Kidney epithelial cell (primary cell): ENCODE measurements at regions not wholly inside any gene's neighbourhood (a gene's known extent, or its start where the extent isn't known, plus 50 kb on each side); places are given as distances from the start of the nearest gene placed in this dataset.
"Not testable (repeated sequence)": the region's sequence is repeated elsewhere in the genome, so short reads cannot be mapped to it uniquely, and the experiment has no call there.

ENCODE experiments used
- DNase-seq: peaks from one replicate; pipeline ENCODE4 v3.0.0-alpha.2; 2010; ENCODE audit warnings: low read depth
- H3K27me3 ChIP-seq: 2 replicates; pipeline ENCODE4 v1.6.0; 2011; ENCODE audit warnings: low read length; ENCODE audit not compliant: control insufficient read depth, insufficient read depth
- H3K36me3 ChIP-seq: 2 replicates; pipeline ENCODE4 v1.5.1; 2011; ENCODE audit warnings: low read length; ENCODE audit not compliant: control insufficient read depth, insufficient read depth
- H3K4me3 ChIP-seq: 2 replicates; pipeline ENCODE4 v1.5.1; 2011; ENCODE audit warnings: low read depth, mild to moderate bottlenecking, control low read depth, low read length
- TF ChIP-seq, protein P1 (sequence below): IDR thresholded peaks from 2 replicates; pipeline ENCODE4 v1.5.1; 2011; ENCODE audit warnings: mild to moderate bottlenecking, moderate library complexity, low read length, control low read depth, inconsistent platforms; ENCODE audit not compliant: insufficient read depth, poor library complexity, severe bottlenecking

DNA sequence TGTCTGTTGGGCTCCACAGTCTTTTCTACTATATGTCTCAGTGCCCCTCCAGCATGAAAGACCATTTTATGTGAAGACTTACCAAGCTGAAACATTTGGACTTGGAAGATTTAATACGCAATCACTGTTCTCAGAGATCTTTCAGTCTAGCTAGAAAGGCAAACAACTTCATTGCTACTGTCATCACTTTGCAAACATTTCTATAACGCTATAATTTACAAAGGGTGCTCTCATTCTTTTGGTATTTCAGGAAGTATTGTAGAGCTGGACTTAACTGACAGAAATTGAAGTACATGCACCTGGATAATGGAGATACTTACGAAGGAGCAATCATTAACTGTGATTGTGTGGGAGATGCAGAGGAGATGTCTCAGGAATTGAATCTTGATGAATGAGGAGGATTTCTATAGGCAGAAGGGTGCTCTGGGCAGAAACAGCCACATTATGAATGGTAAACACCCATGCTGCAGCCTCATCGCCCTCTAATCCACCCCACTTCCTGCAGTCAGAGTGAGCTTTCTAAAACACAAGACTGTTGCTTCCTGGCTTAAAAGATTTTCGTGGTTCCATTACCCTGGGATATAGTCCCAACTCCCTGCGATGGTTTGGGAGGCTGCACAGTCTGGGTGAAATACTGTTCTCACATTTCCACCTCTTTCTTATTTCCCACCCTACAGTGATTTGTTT, 75.1 kb upstream of the GNG12 start:
- TF ChIP-seq, protein P1, sequence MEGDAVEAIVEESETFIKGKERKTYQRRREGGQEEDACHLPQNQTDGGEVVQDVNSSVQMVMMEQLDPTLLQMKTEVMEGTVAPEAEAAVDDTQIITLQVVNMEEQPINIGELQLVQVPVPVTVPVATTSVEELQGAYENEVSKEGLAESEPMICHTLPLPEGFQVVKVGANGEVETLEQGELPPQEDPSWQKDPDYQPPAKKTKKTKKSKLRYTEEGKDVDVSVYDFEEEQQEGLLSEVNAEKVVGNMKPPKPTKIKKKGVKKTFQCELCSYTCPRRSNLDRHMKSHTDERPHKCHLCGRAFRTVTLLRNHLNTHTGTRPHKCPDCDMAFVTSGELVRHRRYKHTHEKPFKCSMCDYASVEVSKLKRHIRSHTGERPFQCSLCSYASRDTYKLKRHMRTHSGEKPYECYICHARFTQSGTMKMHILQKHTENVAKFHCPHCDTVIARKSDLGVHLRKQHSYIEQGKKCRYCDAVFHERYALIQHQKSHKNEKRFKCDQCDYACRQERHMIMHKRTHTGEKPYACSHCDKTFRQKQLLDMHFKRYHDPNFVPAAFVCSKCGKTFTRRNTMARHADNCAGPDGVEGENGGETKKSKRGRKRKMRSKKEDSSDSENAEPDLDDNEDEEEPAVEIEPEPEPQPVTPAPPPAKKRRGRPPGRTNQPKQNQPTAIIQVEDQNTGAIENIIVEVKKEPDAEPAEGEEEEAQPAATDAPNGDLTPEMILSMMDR = no peak
- no peaks in the 10 kb centered on the region for H3K27me3 ChIP-seq
- DNase-seq = no peak
- H3K36me3 ChIP-seq = no peaks in the 10 kb centered on the region
- no peak overlapping the region for H3K4me3 ChIP-seq

DNA sequence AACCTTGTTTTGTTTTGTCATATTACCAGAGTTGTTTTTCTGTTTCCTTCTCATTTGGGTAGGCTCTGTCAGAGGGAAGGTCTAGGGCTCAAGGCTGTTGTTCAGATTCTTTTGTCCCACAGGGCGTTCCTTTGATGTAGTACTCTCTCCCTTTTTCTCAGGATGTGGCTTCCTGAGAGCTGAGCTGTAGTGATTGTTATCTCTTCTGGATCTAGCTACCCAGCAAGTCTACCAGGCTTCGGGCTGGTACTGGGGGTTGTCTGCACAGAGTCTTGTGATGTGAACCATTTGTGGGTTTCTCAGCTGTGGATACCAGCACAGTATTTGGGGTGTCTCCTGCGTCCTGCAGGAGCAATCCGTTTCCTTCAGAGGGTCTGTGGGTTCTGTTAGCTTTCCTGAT, 74.2 kb upstream of the GNG12 start:
- DNase-seq, H3K27me3 ChIP-seq, H3K36me3 ChIP-seq, H3K4me3 ChIP-seq: not testable (repeated sequence)

DNA sequence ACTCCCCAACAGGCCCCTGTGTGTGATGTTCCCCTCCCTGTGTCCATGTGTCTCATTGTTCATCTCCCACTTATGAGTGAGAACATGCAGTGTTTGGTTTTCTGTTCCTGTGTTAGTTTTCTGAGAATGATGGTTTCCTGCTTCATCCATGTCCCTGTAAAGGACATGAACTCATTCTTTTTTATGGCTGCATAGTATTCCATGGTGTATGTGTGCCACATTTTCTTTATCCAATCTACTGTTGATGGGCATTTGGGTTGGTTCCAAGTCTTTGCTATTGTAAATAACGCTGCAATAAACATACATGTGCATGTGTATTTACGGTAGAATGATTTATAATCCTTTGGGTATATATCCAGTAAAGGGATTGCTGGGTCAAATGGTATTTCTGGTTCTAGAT, 72.7 kb upstream of the GNG12 start:
- not testable (repeated sequence) for DNase-seq, H3K27me3 ChIP-seq, H3K4me3 ChIP-seq, H3K36me3 ChIP-seq

DNA sequence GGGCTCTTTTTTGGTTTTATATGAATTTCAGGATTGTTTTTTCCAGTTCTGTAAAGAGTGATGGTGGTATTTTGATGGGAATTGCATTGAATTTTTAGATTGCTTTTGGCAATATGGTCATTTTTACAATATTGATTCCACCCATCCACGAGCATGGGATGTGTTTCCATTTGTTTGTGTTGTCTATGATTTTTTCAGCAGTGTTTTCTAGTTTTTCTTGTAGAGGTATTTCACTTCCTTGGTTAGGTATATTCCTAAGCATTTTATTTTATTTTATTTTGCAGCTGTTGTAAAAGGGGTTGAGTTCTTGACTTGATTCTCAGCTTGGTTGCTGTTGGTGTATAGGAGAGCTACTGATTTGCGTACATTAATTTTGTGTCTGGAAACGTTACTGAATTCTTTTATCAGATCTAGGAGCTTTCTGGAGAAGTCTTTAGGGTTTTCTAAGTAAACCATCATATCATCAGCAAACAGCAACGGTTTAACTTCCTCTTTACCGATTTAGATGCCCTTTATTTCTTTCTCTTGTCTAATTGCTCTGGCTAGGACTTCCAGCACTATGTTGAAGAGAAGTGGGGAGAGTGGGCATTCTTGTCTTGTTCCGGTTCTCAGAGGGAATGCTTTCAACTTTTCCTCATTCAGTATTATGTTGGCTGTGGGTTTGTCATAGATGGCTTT, 69.4 kb upstream of the GNG12 start:
- H3K36me3 ChIP-seq, H3K27me3 ChIP-seq, DNase-seq, H3K4me3 ChIP-seq: not testable (repeated sequence)

DNA sequence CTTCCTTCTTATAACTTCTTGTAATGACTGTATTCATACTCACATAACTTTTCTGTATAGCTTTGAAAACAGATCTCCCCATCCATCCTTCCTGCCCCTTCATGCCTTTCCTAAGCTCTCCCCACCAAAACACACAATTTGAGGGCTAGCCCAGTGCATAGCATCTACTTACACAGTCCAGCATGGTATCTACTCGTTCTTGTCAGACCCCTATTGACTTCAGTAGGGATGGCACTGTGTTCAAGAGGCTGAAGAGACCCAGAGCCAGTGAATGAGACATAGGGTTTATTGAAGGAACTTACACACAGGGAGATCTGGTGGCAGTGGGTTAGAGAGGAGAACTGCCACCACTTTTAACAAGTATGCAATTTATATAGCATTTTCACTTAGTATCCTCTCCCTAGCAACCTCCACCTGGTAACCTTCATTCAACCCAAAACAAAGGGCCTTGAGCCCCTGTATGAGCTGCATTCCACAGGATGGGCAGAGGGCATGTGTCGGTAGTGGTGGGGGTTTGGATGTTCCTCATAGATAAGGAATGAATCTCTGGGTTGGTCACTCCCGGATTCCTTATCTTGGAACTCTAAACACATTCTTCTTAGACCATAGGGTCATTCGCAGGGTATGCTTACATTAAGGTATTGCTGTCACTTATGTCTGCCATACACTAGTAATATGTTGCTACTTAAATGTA, 64.9 kb upstream of the GNG12 start:
- no peaks in the 10 kb centered on the region for H3K36me3 ChIP-seq
- no peak for DNase-seq
- no peak overlapping the region for H3K4me3 ChIP-seq
- H3K27me3 ChIP-seq = no peaks in the 10 kb centered on the region
- TF ChIP-seq, protein P1 = no peak

DNA sequence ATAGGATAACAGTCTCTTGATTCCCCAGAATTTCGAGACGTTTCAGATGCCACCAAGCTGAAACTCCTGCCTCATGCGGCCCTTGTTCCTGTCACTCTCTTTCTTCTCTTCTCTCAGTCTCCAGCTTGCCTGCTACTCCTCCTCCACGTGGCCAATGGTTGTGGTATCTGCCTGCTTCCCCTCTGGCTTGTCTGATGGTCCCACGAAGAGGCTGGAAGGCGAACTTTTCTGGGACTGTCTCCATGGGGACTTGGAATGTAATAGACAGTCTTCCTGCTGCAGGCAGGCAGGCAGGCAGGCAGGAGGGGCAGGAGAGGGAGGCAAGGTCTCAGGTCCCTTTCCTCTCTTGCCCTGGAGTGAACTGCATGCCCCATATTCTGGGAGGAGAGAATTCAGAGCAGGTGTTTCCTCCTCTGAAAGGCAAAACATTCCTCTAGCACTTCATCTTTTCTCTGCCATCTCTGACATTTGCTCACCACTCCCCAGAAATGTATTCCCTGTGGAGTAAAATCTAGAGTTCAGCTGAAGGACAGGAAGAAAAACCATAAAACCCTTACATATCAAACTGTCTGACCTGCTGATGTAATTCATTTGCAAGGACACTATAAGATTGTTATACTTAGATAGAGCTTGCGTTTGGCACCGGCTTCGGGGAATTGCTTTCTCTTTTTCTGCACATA, 64.1 kb upstream of the GNG12 start:
- no peak for DNase-seq
- no peaks in the 10 kb centered on the region for H3K27me3 ChIP-seq
- H3K36me3 ChIP-seq = no peaks in the 10 kb centered on the region
- TF ChIP-seq, protein P1 = no peak
- H3K4me3 ChIP-seq = no peak overlapping the region

DNA sequence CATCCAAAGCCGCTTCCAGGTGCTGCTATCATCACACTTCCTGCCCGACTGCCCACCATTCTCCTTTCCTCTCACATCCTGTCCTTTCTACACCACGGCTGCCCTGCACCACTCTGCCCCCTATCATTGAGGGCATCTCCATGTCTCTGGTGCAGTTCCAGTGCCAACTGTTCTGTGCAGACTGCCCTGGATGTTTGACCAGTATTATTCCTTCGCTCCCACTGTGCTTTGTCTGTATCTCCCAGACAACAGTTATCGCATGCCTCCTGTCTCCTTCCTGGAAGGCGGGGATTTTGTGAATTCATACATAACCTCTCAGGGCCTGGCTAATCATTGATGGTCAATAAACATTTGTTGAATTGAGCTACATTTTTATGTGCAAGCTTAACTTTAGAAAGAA, 63.6 kb upstream of the GNG12 start:
- no peaks in the 10 kb centered on the region for H3K36me3 ChIP-seq
- H3K4me3 ChIP-seq = no peak overlapping the region
- DNase-seq = no peak
- no peaks in the 10 kb centered on the region for H3K27me3 ChIP-seq
- TF ChIP-seq, protein P1 = no peak
